Kidney (tissue), 13 donors: ENCODE measurements at regions not wholly inside any gene's neighbourhood (a gene's known extent, or its start where the extent isn't known, plus 50 kb on each side); places are given as distances from the start of the nearest gene placed in this dataset.

Experiments used
- DNase-seq, 5 donors: peaks; one replicate each; pipeline ENCODE4 v3.0.0-alpha.2; 2013 to 2020
- FAIRE-seq: peaks from 2 replicates; lab custom pipeline; 2012; peaks lifted over from hg19 to GRCh38; lab: Jason Lieb, UNC
- H3K27ac ChIP-seq, 2 donors: one replicate each; pipeline ENCODE4 v1.7.0; 2013; ENCODE audit warnings: low read depth in 2 of 2, low read length in 2 of 2, inconsistent platforms in 1 of 2
- H3K27me3 ChIP-seq: one replicate; pipeline ENCODE4 v1.7.1; 2013; ENCODE audit warnings: low read length, inconsistent platforms; ENCODE audit not compliant: control insufficient read depth, insufficient read depth
- H3K36me3 ChIP-seq, 3 donors: one replicate each; pipeline versions ENCODE4 v1.7.0 to v1.7.1; 2013; ENCODE audit warnings: low read length in 3 of 3, control low read depth in 1 of 3, inconsistent platforms in 1 of 3; ENCODE audit not compliant: insufficient read depth in 3 of 3, control insufficient read depth in 2 of 3
- H3K4me1 ChIP-seq, 3 donors: one replicate each; pipeline versions ENCODE4 v1.7.0 to v1.7.1; 2013; ENCODE audit warnings: low read length in 3 of 3, inconsistent platforms in 1 of 3, low read depth in 1 of 3; ENCODE audit not compliant: control insufficient read depth in 2 of 3, insufficient read depth in 2 of 3
- H3K4me3 ChIP-seq, 3 donors: one replicate each; pipeline versions ENCODE4 v1.7.0 to v1.8.1; 2013; ENCODE audit warnings: low read length in 3 of 3, control low read depth in 1 of 3, inconsistent platforms in 1 of 3
- H3K9ac ChIP-seq, 3 donors: one replicate each; pipeline versions ENCODE4 v1.7.0 to v1.7.1; 2013; ENCODE audit warnings: low read length in 3 of 3, control low read depth in 1 of 3, inconsistent platforms in 1 of 3
- H3K9me3 ChIP-seq, 3 donors: one replicate each; pipeline versions ENCODE4 v1.7.0 to v1.7.1; 2013; ENCODE audit warnings: low read length in 3 of 3, control low read depth in 1 of 3, inconsistent platforms in 1 of 3; ENCODE audit not compliant: control insufficient read depth in 2 of 3, insufficient read depth in 1 of 3
- intact Hi-C: fragments of 100-400 bp; cut with DNase I; formaldehyde crosslinking; loops from one replicate; pipeline ENCODE4 v1.11.1; 2022
- TF ChIP-seq, protein P1 (sequence below): IDR thresholded peaks from 3 replicates; pipeline ENCODE4 v1.5.1; 2012; ENCODE audit warnings: mild to moderate bottlenecking, moderate library complexity, borderline replicate concordance; ENCODE audit not compliant: insufficient read depth; ENCODE audit errors: extremely low read depth
- donor health status: control.
- donor health status: control.
- donor health status: control.
- donor health status: control.
- donor health status: control.
- donor health status: DM: yes; HTN: yes; CAD: no.
- donor health status: Normal renal cell carcinoma (clear cell type).

DNA sequence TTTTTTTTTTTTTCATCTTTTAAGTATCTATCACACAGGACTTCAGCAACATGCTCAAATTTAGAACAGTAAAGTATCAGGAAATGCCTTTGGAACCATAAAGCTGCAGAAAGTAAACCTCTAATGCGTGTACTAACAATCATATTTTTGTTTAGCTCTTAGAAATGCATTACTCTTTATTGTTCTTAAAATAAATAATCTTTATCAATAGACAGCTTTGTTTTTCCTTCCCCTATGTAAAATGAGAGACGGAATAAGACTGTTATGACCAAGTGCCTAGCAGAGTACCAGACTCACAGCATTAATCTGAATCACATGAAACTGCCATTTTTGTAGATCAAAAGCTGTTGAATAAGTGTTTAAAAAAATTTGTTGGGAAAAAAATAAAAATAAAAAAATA, 50.5 kb upstream of the COL25A1 start:
- no peak for FAIRE-seq

More for the DNA sequence above, 50.5 kb upstream of the COL25A1 start:
- H3K4me1 ChIP-seq, result no peaks in the 10 kb centered on the region
- H3K27me3 ChIP-seq, result no peaks in the 10 kb centered on the region
- H3K9me3 ChIP-seq, result no peaks in the 10 kb centered on the region
- intact Hi-C loops, result no loop called here
- H3K4me3 ChIP-seq, result no peak overlapping the region
- TF ChIP-seq, protein P1, sequence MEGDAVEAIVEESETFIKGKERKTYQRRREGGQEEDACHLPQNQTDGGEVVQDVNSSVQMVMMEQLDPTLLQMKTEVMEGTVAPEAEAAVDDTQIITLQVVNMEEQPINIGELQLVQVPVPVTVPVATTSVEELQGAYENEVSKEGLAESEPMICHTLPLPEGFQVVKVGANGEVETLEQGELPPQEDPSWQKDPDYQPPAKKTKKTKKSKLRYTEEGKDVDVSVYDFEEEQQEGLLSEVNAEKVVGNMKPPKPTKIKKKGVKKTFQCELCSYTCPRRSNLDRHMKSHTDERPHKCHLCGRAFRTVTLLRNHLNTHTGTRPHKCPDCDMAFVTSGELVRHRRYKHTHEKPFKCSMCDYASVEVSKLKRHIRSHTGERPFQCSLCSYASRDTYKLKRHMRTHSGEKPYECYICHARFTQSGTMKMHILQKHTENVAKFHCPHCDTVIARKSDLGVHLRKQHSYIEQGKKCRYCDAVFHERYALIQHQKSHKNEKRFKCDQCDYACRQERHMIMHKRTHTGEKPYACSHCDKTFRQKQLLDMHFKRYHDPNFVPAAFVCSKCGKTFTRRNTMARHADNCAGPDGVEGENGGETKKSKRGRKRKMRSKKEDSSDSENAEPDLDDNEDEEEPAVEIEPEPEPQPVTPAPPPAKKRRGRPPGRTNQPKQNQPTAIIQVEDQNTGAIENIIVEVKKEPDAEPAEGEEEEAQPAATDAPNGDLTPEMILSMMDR, result no peak
- no peak overlapping the region for H3K27ac ChIP-seq
- no peak for DNase-seq
- no peaks in the 10 kb centered on the region for H3K36me3 ChIP-seq
- no peak overlapping the region for H3K9ac ChIP-seq
